Gastroesophageal sphincter (tissue), 4 donors: ENCODE measurements at regions not wholly inside any gene's neighbourhood (a gene's known extent, or its start where the extent isn't known, plus 50 kb on each side); places are given as distances from the start of the nearest gene placed in this dataset.

ENCODE experiments used
- ATAC-seq: fragments of 150-250 bp; one replicate; pipeline ENCODE4 v1.9.1; 2016; ENCODE audit warnings: mild to moderate bottlenecking, moderate library complexity
- H3K27ac ChIP-seq, 4 donors: fragments of 200-600 bp; sonication (generic) in 3 of 4; 1 replicate in 3 of 4; 2 replicates in 1 of 4; pipeline ENCODE4 v1.5.1; 2016 to 2019
- H3K27me3 ChIP-seq: fragments of 200-600 bp; sonication (generic); one replicate; pipeline ENCODE4 v1.5.1; 2019
- H3K36me3 ChIP-seq, 2 donors: fragments of 200-600 bp; sonication (generic); one replicate each; pipeline ENCODE4 v1.5.1; 2019; ENCODE audit warnings: control low read depth in 1 of 2
- H3K4me1 ChIP-seq, 3 donors: fragments of 200-600 bp; sonication (generic); 1 replicate in 2 of 3; 2 replicates in 1 of 3; pipeline ENCODE4 v1.5.1; 2016 to 2019; ENCODE audit warnings: control low read depth in 2 of 3
- H3K4me3 ChIP-seq, 2 donors: fragments of 200-600 bp; sonication (generic); one replicate each; pipeline ENCODE4 v1.5.1; 2019; ENCODE audit warnings: mild to moderate bottlenecking in 1 of 2, moderate library complexity in 1 of 2
- H3K9me3 ChIP-seq, 3 donors: fragments of 200-600 bp; sonication (generic); one replicate each; pipeline ENCODE4 v1.5.1; 2017 to 2019; ENCODE audit warnings: control low read depth in 2 of 3
- EP300 ChIP-seq: sonication (generic); formaldehyde crosslinking; IDR thresholded peaks from one replicate; pipeline ENCODE4 v1.6.1; 2017; ENCODE audit warnings: antibody characterized with exemption, mild to moderate bottlenecking
- POLR2A ChIP-seq, 2 donors: fragments of 450-650 bp; IDR thresholded peaks; one replicate each; pipeline ENCODE4 v1.6.1; 2017; ENCODE audit warnings: antibody characterized with exemption in 2 of 2, mild to moderate bottlenecking in 2 of 2, moderate library complexity in 1 of 2
- POLR2AphosphoS5 ChIP-seq: sonication (generic); formaldehyde crosslinking; IDR thresholded peaks from one replicate; pipeline ENCODE4 v1.6.1; 2017; ENCODE audit warnings: antibody characterized with exemption
- WGBS, 2 donors: methylation state at CpG; one replicate each; pipeline ENCODE4 v1.1.5; 2018; ENCODE audit warnings: low coverage in 1 of 2; 5-methylcytosine and 5-hydroxymethylcytosine counted together
- TF ChIP-seq, protein P1 (sequence below), 4 experiments: fragments of 200-600 bp in 2 of 4; fragments of 450-650 bp in 2 of 4; sonication (generic) in 1 of 4; IDR thresholded peaks; one replicate each; pipeline ENCODE4 v1.5.1; 2017 to 2019; ENCODE audit warnings: antibody characterized with exemption in 4 of 4, mild to moderate bottlenecking in 2 of 4, moderate library complexity in 2 of 4

GRCh38 chr6:155949256-155949655 lies 493.6 kb upstream of the NOX3 start:
- ATAC-seq = no peak
- no peaks in the 10 kb centered on the region for H3K36me3 ChIP-seq

GRCh38 chr6:155946860-155947259 lies 491.2 kb upstream of the NOX3 start:
- Histone ChIP-seq H3K27ac (no peak overlapping the region), H3K9me3 (peaks cover 0 to 16% (median 0%) of the 10 kb centered on the region in 3 donors), H3K36me3 (no peaks in the 10 kb centered on the region), H3K4me3 (no peak overlapping the region), H3K4me1 (no peaks in the 10 kb centered on the region), H3K27me3 (no peaks in the 10 kb centered on the region)
- WGBS, 2 donors = 100% methylated on average over 1 of the region's 4 CpGs; no CpG with 5 or more reads in 1 of the 2 donors
- TF ChIP-seq, protein P1, sequence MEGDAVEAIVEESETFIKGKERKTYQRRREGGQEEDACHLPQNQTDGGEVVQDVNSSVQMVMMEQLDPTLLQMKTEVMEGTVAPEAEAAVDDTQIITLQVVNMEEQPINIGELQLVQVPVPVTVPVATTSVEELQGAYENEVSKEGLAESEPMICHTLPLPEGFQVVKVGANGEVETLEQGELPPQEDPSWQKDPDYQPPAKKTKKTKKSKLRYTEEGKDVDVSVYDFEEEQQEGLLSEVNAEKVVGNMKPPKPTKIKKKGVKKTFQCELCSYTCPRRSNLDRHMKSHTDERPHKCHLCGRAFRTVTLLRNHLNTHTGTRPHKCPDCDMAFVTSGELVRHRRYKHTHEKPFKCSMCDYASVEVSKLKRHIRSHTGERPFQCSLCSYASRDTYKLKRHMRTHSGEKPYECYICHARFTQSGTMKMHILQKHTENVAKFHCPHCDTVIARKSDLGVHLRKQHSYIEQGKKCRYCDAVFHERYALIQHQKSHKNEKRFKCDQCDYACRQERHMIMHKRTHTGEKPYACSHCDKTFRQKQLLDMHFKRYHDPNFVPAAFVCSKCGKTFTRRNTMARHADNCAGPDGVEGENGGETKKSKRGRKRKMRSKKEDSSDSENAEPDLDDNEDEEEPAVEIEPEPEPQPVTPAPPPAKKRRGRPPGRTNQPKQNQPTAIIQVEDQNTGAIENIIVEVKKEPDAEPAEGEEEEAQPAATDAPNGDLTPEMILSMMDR (IDR thresholded peaks at IDR 0.05) = no peak
- no peak for TF ChIP-seq EP300
- no peak for TF ChIP-seq POLR2AphosphoS5
- TF ChIP-seq POLR2A (IDR thresholded peaks at IDR 0.05) = no peak
- ATAC-seq = no peak

More at GRCh38 chr6:155949256-155949655, 493.6 kb upstream of the NOX3 start:
- Histone ChIP-seq H3K27me3 (no peaks in the 10 kb centered on the region), H3K27ac (no peak overlapping the region), H3K4me1 (no peaks in the 10 kb centered on the region), H3K9me3 (peaks cover 0 to 16% (median 0%) of the 10 kb centered on the region in 3 donors), H3K4me3 (no peak overlapping the region)
- WGBS, 2 donors = 83 to 85% methylated on average over 2 of the region's 3 CpGs
- TF ChIP-seq POLR2A (IDR thresholded peaks at IDR 0.05) = no peak
- no peak for TF ChIP-seq POLR2AphosphoS5
- no peak for TF ChIP-seq EP300
- TF ChIP-seq, protein P1 (IDR thresholded peaks at IDR 0.05) = no peak

DNA sequence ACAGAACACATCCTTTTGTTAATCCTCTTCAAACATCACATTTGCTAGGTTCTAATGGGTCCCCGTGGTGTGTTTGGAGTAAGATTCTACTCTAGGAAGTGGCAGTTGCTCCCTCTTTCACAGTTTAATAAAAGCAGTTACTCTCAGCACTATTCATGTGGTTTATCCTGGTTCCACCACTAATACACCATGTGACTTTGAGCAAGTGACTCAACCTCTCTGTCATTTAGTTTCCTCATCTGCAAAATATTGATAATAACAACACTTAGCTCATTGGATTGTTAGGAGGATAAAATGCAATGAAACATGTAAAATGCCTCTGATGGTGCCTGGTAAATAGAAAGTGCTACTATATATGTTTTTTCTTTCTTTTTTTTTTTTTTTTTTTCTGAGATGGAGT lies 488.0 kb upstream of the NOX3 start:
- no peak overlapping the region for H3K4me3 ChIP-seq
- no peak overlapping the region for H3K27ac ChIP-seq
- H3K27me3 ChIP-seq = no peaks in the 10 kb centered on the region
- H3K4me1 ChIP-seq = peaks cover 0 to 5% (median 0%) of the 10 kb centered on the region in 3 donors
- H3K9me3 ChIP-seq = peaks cover 0 to 16% (median 0%) of the 10 kb centered on the region in 3 donors
- TF ChIP-seq POLR2AphosphoS5 (no peak), EP300 (no peak), POLR2A (IDR thresholded peaks at IDR 0.05) (no peak)
- TF ChIP-seq, protein P1 (IDR thresholded peaks at IDR 0.05) = no peak
- no peak for ATAC-seq
- H3K36me3 ChIP-seq = no peaks in the 10 kb centered on the region
- WGBS, 2 donors = 67 to 91% methylated on average over 1 of the region's 1 CpG

DNA sequence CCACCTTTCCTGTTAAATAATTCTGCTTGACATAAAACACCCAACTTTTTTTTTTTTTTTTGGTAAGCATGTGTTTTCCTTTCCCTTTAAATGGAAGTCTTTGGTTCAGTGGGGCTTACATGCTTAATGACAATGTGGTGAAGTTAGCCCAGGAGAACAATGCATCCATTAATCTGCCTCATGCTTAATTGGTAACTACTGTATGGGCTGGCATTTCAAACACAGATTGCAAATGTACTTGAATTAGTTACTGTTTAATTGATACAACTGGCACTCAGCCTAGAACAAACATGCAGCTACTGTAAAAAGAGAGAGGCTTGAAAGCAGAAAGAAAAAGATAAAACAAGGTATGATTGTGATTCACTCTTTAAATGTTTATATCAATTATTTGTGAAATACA lies 483.6 kb upstream of the NOX3 start:
- TF ChIP-seq, protein P1 (IDR thresholded peaks at IDR 0.05) = no peak
- TF ChIP-seq POLR2A (IDR thresholded peaks at IDR 0.05) = no peak
- TF ChIP-seq POLR2AphosphoS5 = no peak
- TF ChIP-seq EP300 = no peak
- Histone ChIP-seq H3K27ac (no peak overlapping the region), H3K27me3 (no peaks in the 10 kb centered on the region), H3K4me3 (no peak overlapping the region), H3K4me1 (peaks cover 0 to 5% (median 0%) of the 10 kb centered on the region in 3 donors), H3K9me3 (no peaks in the 10 kb centered on the region), H3K36me3 (no peaks in the 10 kb centered on the region)
- no peak for ATAC-seq

DNA sequence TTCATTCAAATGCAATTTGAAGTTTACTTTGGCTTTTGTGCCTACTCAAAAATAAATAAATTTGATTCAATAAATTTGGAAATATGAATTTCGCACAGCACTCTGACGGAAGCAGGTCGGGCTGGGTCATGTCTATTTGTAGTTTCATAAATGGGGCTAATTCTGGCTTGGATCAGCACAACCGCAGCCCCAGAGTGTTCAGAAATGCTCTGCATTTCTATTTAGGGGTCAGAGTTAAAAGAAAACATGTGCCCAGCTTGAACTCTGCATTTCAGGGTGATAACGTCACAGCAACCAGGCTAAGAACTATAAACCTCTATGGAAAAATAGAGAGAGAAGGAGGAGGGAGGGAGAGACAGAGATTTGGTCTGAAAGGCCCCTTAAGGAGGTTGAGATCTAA lies 480.9 kb upstream of the NOX3 start:
- no peaks in the 10 kb centered on the region for H3K9me3 ChIP-seq
- H3K36me3 ChIP-seq = no peaks in the 10 kb centered on the region
- 71 to 78% methylated on average over 1 to 5 of the region's 5 CpGs for WGBS, 2 donors
- no peak overlapping the region for H3K4me3 ChIP-seq
- peaks cover 0 to 5% (median 0%) of the 10 kb centered on the region in 3 donors for H3K4me1 ChIP-seq
- no peak overlapping the region for H3K27ac ChIP-seq
- no peaks in the 10 kb centered on the region for H3K27me3 ChIP-seq
- TF ChIP-seq, protein P1 (IDR thresholded peaks at IDR 0.05) = no peak
- TF ChIP-seq POLR2AphosphoS5 = no peak
- ATAC-seq = no peak
